K562 (cell line): ENCODE measurements at regions not wholly inside any gene's neighbourhood (a gene's known extent, or its start where the extent isn't known, plus 50 kb on each side); places are given as distances from the start of the nearest gene placed in this dataset.

Experiments
- ATAC-seq: fragments of 200-7000 bp; cut with Tn5 transposase; 3 replicates; pipeline ENCODE4 v1.9.1; 2020; ENCODE audit warnings: moderate library complexity
- BruUV-seq: library from RNA; stranded (reverse); fragments of 400-500 nt; replicated peaks from 2 replicates; lab custom pipeline; 2021; lab: Mats Ljungman, UMichigan
- CTCF ChIA-PET: fragments of 300-600 bp; formaldehyde crosslinking; extraction: SDS; loops from one replicate; lab custom pipeline; 2021; ENCODE audit warnings: low intra/inter-chr PET ratio; lab: Yijun Ruan, JAX
- POLR2A ChIA-PET: fragments of 300-600, 350-650 bp; sonication (Branson Sonifier 250); formaldehyde crosslinking; extraction: SDS; loops from one replicate; lab custom pipeline; 2021; ENCODE audit warnings: antibody characterized with exemption, inconsistent platforms; lab: Yijun Ruan, JAX
- DNase-seq, 4 experiments: peaks; one replicate each; pipeline versions ENCODE4 v3.0.0 to v3.0.0-alpha.2; 2011 to 2018; ENCODE audit warnings: low spot score in 3 of 4, mixed read lengths in 3 of 4; ENCODE audit errors: extremely low read depth in 1 of 4
- FAIRE-seq: peaks from 2 replicates; lab custom pipeline; 2011; peaks lifted over from hg19 to GRCh38; lab: Jason Lieb, UNC
- H2AFZ ChIP-seq: 2 replicates; pipeline ENCODE4 v1.6.0; 2011; ENCODE audit warnings: low read depth, low read length, control low read depth, inconsistent platforms
- H3K27ac ChIP-seq: fragments of 200-600 bp; 3 replicates; pipeline ENCODE4 v1.8.0; 2011; ENCODE audit warnings: low read depth, mild to moderate bottlenecking, control low read depth, inconsistent platforms, low read length, moderate library complexity, mixed read lengths; ENCODE audit errors: extremely low read depth
- H3K27me3 ChIP-seq, 2 experiments: fragments of 300-600 bp in 1 of 2; 2 replicates in 1 of 2; 3 replicates in 1 of 2; pipeline versions ENCODE4 v1.6.0 to v1.8.0; 2011; ENCODE audit warnings: inconsistent platforms in 2 of 2, low read length in 2 of 2, mild to moderate bottlenecking in 1 of 2, mixed read lengths in 1 of 2, moderate library complexity in 1 of 2; ENCODE audit not compliant: control insufficient read depth in 2 of 2, insufficient read depth in 2 of 2
- H3K36me3 ChIP-seq: fragments of 300-600 bp; 3 replicates; pipeline ENCODE4 v1.8.0; 2011; ENCODE audit warnings: mild to moderate bottlenecking, low read length, inconsistent platforms; ENCODE audit not compliant: control insufficient read depth, insufficient read depth
- H3K4me1 ChIP-seq, 2 experiments: fragments of 200-600 bp in 1 of 2; replicated peaks in 1 of 2; 2 replicates in 1 of 2; 3 replicates in 1 of 2; pipeline versions ENCODE4 v1.5.1 to v1.8.0; 2011; ENCODE audit warnings: inconsistent platforms in 2 of 2, low read length in 2 of 2, mild to moderate bottlenecking in 1 of 2, mixed read lengths in 1 of 2, moderate library complexity in 1 of 2; ENCODE audit not compliant: control insufficient read depth in 2 of 2, insufficient read depth in 2 of 2
- H3K4me2 ChIP-seq: 2 replicates; pipeline ENCODE4 v1.6.1; 2011; ENCODE audit warnings: low read length, control low read depth, inconsistent platforms, mixed read lengths; ENCODE audit not compliant: insufficient read depth
- H3K4me3 ChIP-seq: fragments of 200-600 bp; sonication (generic), shearing (Covaris generic); 2 replicates; pipeline ENCODE4 v1.5.1; 2016; ENCODE audit warnings: control low read depth, inconsistent platforms
- H3K79me2 ChIP-seq: fragments of 200-600 bp; 3 replicates; pipeline ENCODE4 v1.8.0; 2011; ENCODE audit warnings: low read length, inconsistent platforms; ENCODE audit not compliant: control insufficient read depth, insufficient read depth
- H3K9ac ChIP-seq, 2 experiments: 2 replicates each; pipeline versions ENCODE4 v1.6.0 to v1.6.1; 2011; ENCODE audit warnings: low read depth in 2 of 2, low read length in 2 of 2, control low read depth in 1 of 2, inconsistent platforms in 1 of 2, mild to moderate bottlenecking in 1 of 2, mixed read lengths in 1 of 2; ENCODE audit not compliant: insufficient read depth in 1 of 2
- H3K9me1 ChIP-seq: one replicate; pipeline ENCODE4 v1.6.0; 2011; ENCODE audit warnings: inconsistent platforms, mild to moderate bottlenecking, low read length, moderate library complexity; ENCODE audit not compliant: control insufficient read depth, insufficient read depth
- H3K9me3 ChIP-seq: replicated peaks from 2 replicates; pipeline ENCODE4 v1.5.1; 2011; ENCODE audit warnings: low read depth, low read length, inconsistent platforms; ENCODE audit not compliant: control insufficient read depth, insufficient read depth
- H4K20me1 ChIP-seq: replicated peaks from 2 replicates; pipeline ENCODE4 v1.6.1; 2011; ENCODE audit warnings: low read length, inconsistent platforms, mixed read lengths; ENCODE audit not compliant: control insufficient read depth, insufficient read depth
- ARID1B ChIP-seq: fragments of 450-650 bp; IDR thresholded peaks from 2 replicates; pipeline ENCODE4 v1.6.1; 2016; ENCODE audit warnings: antibody characterized with exemption, mild to moderate bottlenecking, inconsistent platforms
- ARID4B ChIP-seq: sonication (generic); formaldehyde crosslinking; IDR thresholded peaks from 2 replicates; pipeline ENCODE4 v1.8.0; 2022; ENCODE audit warnings: mild to moderate bottlenecking, missing genetic modification reagents
- BRF1 ChIP-seq: IDR thresholded peaks from 3 replicates; pipeline ENCODE4 v1.6.1; 2011; ENCODE audit warnings: borderline replicate concordance, mild to moderate bottlenecking; ENCODE audit not compliant: insufficient read length; ENCODE audit errors: extremely low read depth
- DIDO1 ChIP-seq: fragments of 450-650 bp; IDR thresholded peaks from 2 replicates; pipeline ENCODE4 v1.6.1; 2016; ENCODE audit warnings: low read depth, missing biosample characterization, missing genetic modification characterization
- GTF2F1 ChIP-seq: IDR thresholded peaks from 2 replicates; pipeline ENCODE4 v1.6.1; 2011; ENCODE audit warnings: low read depth, low read length, improper control_type of control experiment
- KDM1A ChIP-seq, 2 experiments: fragments of 450-650 bp; IDR thresholded peaks; 2 replicates each; pipeline ENCODE4 v1.6.1; 2016; ENCODE audit warnings: mild to moderate bottlenecking in 2 of 2
- KLF16 ChIP-seq: IDR thresholded peaks from 2 replicates; pipeline ENCODE4 v1.6.1; 2016; ENCODE audit warnings: antibody characterized with exemption
- NONO ChIP-seq, 2 experiments: fragments of 200-400 bp in 1 of 2; fragments of 450-650 bp in 1 of 2; formaldehyde crosslinking in 1 of 2; IDR thresholded peaks; 2 replicates each; pipeline ENCODE4 v1.6.1; 2017; ENCODE audit warnings: low read depth in 2 of 2, mild to moderate bottlenecking in 2 of 2, moderate library complexity in 2 of 2, low read length in 1 of 2
- POLR2A ChIP-seq: fragments of 450-650 bp; conservative IDR thresholded peaks from 2 replicates; pipeline ENCODE4 v1.6.1; 2016
- RCOR1 ChIP-seq, 2 experiments: IDR thresholded peaks; 2 replicates each; pipeline ENCODE4 v1.6.1; 2012; ENCODE audit warnings: low read depth in 2 of 2, low read length in 2 of 2, borderline replicate concordance in 1 of 2, improper control_type of control experiment in 1 of 2
- ZNF699 ChIP-seq: fragments of 250-450 bp; sonication (Bioruptor Pico); IDR thresholded peaks from 2 replicates; pipeline ENCODE4 v1.8.0; 2021; ENCODE audit warnings: mild to moderate bottlenecking, moderate library complexity; ENCODE audit not compliant: insufficient replicate concordance
- WGBS: fragments of 100-300 bp; shearing (Covaris generic); methylation state at CpG from one replicate; pipeline ENCODE4 v1.1.6; 2016; ENCODE audit warnings: low coverage, mixed read lengths; ENCODE audit not compliant: insufficient coverage; ENCODE audit errors: missing lambda C conversion rate; 5-methylcytosine and 5-hydroxymethylcytosine counted together
- in situ Hi-C: fragments of 300-500 bp; cut with MboI; formaldehyde crosslinking; loops from 4 replicates; pipeline ENCODE4 v1.15.0; 2018; ENCODE audit warnings: inconsistent platforms, mixed read lengths
- intact Hi-C: fragments of 100-400 bp; cut with micrococcal nuclease; formaldehyde crosslinking; loops from 2 replicates; pipeline ENCODE4 v1.14.2; 2022

- intact Hi-C loops = no loop called here
These were observed 357.1 kb downstream of the SOCS6 start for GRCh38 chr18:70645971-70646370.

More at GRCh38 chr18:70645971-70646370, 357.1 kb downstream of the SOCS6 start:
- FAIRE-seq (no peak), DNase-seq (no peak), ATAC-seq (no peak)
- Histone ChIP-seq H3K9me1 (no peaks in the 10 kb centered on the region), H3K36me3 (no peaks in the 10 kb centered on the region), H3K4me1 (no peaks in the 10 kb centered on the region), H2AFZ (no peak overlapping the region), H3K79me2 (no peaks in the 10 kb centered on the region), H3K9ac (no peak overlapping the region), H3K27me3 (no peaks in the 10 kb centered on the region), H3K4me3 (no peak overlapping the region), H3K9me3 (no peaks in the 10 kb centered on the region), H4K20me1 (no peaks in the 10 kb centered on the region), H3K27ac (no peak overlapping the region), H3K4me2 (no peak overlapping the region)
- in situ Hi-C loops = no loop called here
- ChIA-PET CTCF (no interaction called here), POLR2A (no interaction called here)
- BruUV-seq = no TSS peak
- 0% methylated on average over 5 of the region's 5 CpGs for WGBS
- TF ChIP-seq BRF1 (no peak), GTF2F1 (no peak), DIDO1 (tag) (no peak), KDM1A (IDR thresholded peaks at IDR 0.05) (no peak), ZNF699 (CRISPR knock-in tag) (no peak), ARID1B (no peak), NONO (IDR thresholded peaks at IDR 0.05; ENCODE audit: low read depth in 2 of 2, low read length in 1 of 2) (no peak), POLR2A (no peak), ARID4B (CRISPR knock-in tag) (no peak), KLF16 (no peak), RCOR1 (IDR thresholded peaks at IDR 0.05; ENCODE audit: borderline replicate concordance in 1 of 2, low read depth in 2 of 2, low read length in 2 of 2) (no peak)
